GM23338 (cell line): ENCODE measurements at regions not wholly inside any gene's neighbourhood (a gene's known extent, or its start where the extent isn't known, plus 50 kb on each side); places are given as distances from the start of the nearest gene placed in this dataset.

Source experiments
- ATAC-seq: fragments of 200-7000 bp; cut with Tn5 transposase; 3 replicates; pipeline ENCODE4 v1.9.1; 2020
- DNase-seq: peaks from one replicate; pipeline ENCODE4 v3.0.0-alpha.2; 2015; ENCODE audit warnings: low spot score
- H2AFZ ChIP-seq: fragments of 200-600 bp; sonication (generic); 2 replicates; pipeline ENCODE4 v1.8.0; 2016; ENCODE audit warnings: antibody characterized with exemption, mild to moderate bottlenecking, moderate library complexity
- H3F3A ChIP-seq: fragments of 200-600 bp; sonication (generic); replicated peaks from 2 replicates; pipeline ENCODE4 v1.8.0; 2017; ENCODE audit warnings: antibody characterized with exemption, mixed run types, low read depth
- H3K27ac ChIP-seq: fragments of 200-600 bp; sonication (generic); 2 replicates; pipeline ENCODE4 v1.6.1; 2016; ENCODE audit warnings: low read depth
- H3K27me3 ChIP-seq: fragments of 200-600 bp; sonication (generic); 2 replicates; pipeline ENCODE4 v1.8.0; 2016; ENCODE audit warnings: mild to moderate bottlenecking, mixed run types, moderate library complexity; ENCODE audit not compliant: insufficient read depth
- H3K36me3 ChIP-seq: fragments of 200-600 bp; sonication (generic); 2 replicates; pipeline ENCODE4 v1.8.0; 2016; ENCODE audit warnings: mild to moderate bottlenecking; ENCODE audit not compliant: insufficient read depth
- H3K4me1 ChIP-seq: fragments of 200-600 bp; sonication (generic); 2 replicates; pipeline ENCODE4 v1.8.0; 2016; ENCODE audit warnings: mild to moderate bottlenecking, moderate library complexity; ENCODE audit not compliant: insufficient read depth
- H3K4me2 ChIP-seq: fragments of 200-600 bp; sonication (generic); 2 replicates; pipeline ENCODE4 v1.7.1; 2017; ENCODE audit warnings: mixed run types
- H3K4me3 ChIP-seq: fragments of 200-600 bp; sonication (generic); 2 replicates; pipeline ENCODE4 v1.6.1; 2016; ENCODE audit warnings: mixed run types
- H3K79me2 ChIP-seq: fragments of 200-600 bp; sonication (generic); replicated peaks from 2 replicates; pipeline ENCODE4 v1.8.0; 2017; ENCODE audit warnings: mild to moderate bottlenecking; ENCODE audit not compliant: insufficient read depth
- H3K9me2 ChIP-seq: fragments of 200-600 bp; sonication (generic); 2 replicates; pipeline ENCODE4 v1.8.0; 2017; ENCODE audit not compliant: insufficient read depth
- H4K20me1 ChIP-seq: fragments of 200-600 bp; sonication (generic); replicated peaks from 2 replicates; pipeline ENCODE4 v1.8.0; 2017; ENCODE audit warnings: mild to moderate bottlenecking; ENCODE audit not compliant: insufficient read depth
- H3K27ac Mint-ChIP-seq: 2 replicates; pipeline ENCODE4 v1.8.0; 2020; ENCODE audit warnings: inconsistent platforms, mild to moderate bottlenecking, moderate library complexity, mixed read lengths
- H3K27me3 Mint-ChIP-seq: 3 replicates; pipeline ENCODE4 v1.8.0; 2022; ENCODE audit warnings: low read depth, mild to moderate bottlenecking, moderate library complexity, mixed read lengths, inconsistent platforms; ENCODE audit not compliant: insufficient read depth, poor library complexity
- H3K36me3 Mint-ChIP-seq: 3 replicates; pipeline ENCODE4 v1.8.0; 2021; ENCODE audit warnings: low read depth, mild to moderate bottlenecking, inconsistent platforms, moderate library complexity, mixed read lengths
- H3K4me1 Mint-ChIP-seq: 3 replicates; pipeline ENCODE4 v1.8.0; 2020; ENCODE audit warnings: mild to moderate bottlenecking, inconsistent platforms, mixed read lengths
- H3K4me3 Mint-ChIP-seq: 3 replicates; pipeline ENCODE4 v1.8.0; 2021; ENCODE audit warnings: moderate library complexity, mild to moderate bottlenecking, inconsistent platforms, mixed read lengths
- H3K9me3 Mint-ChIP-seq: 3 replicates; pipeline ENCODE4 v1.8.0; 2020; ENCODE audit warnings: moderate library complexity, mild to moderate bottlenecking, inconsistent platforms, mixed read lengths
- CREB1 ChIP-seq: fragments of 250-450 bp; sonication (Bioruptor Pico); IDR thresholded peaks from 2 replicates; pipeline ENCODE4 v1.5.0; 2020; ENCODE audit warnings: low read depth, mild to moderate bottlenecking, moderate library complexity
- EZH2phosphoT487 ChIP-seq: fragments of 200-600 bp; sonication (generic); IDR thresholded peaks from one replicate; pipeline ENCODE4 v1.8.1; 2018; ENCODE audit warnings: antibody characterized with exemption; ENCODE audit not compliant: unreplicated experiment
- JUNB ChIP-seq: IDR thresholded peaks from one replicate; pipeline ENCODE4 v1.6.1; 2016; ENCODE audit warnings: antibody characterized with exemption; ENCODE audit not compliant: unreplicated experiment
- NANOG ChIP-seq: IDR thresholded peaks from 2 replicates; pipeline ENCODE4 v1.6.1; 2016; ENCODE audit warnings: antibody characterized with exemption, borderline replicate concordance
- REST ChIP-seq: IDR thresholded peaks from one replicate; pipeline ENCODE4 v1.6.1; 2018; ENCODE audit warnings: antibody characterized with exemption; ENCODE audit not compliant: unreplicated experiment
- ZNF114 ChIP-seq: fragments of 250-450 bp; sonication (Bioruptor Pico); IDR thresholded peaks from 2 replicates; pipeline ENCODE4 v1.5.0; 2020; ENCODE audit warnings: mild to moderate bottlenecking, moderate library complexity
- ZNF462 ChIP-seq: fragments of 250-450 bp; sonication (Bioruptor Pico); IDR thresholded peaks from 2 replicates; pipeline ENCODE4 v1.5.0; 2020; ENCODE audit warnings: mild to moderate bottlenecking, moderate library complexity

DNA sequence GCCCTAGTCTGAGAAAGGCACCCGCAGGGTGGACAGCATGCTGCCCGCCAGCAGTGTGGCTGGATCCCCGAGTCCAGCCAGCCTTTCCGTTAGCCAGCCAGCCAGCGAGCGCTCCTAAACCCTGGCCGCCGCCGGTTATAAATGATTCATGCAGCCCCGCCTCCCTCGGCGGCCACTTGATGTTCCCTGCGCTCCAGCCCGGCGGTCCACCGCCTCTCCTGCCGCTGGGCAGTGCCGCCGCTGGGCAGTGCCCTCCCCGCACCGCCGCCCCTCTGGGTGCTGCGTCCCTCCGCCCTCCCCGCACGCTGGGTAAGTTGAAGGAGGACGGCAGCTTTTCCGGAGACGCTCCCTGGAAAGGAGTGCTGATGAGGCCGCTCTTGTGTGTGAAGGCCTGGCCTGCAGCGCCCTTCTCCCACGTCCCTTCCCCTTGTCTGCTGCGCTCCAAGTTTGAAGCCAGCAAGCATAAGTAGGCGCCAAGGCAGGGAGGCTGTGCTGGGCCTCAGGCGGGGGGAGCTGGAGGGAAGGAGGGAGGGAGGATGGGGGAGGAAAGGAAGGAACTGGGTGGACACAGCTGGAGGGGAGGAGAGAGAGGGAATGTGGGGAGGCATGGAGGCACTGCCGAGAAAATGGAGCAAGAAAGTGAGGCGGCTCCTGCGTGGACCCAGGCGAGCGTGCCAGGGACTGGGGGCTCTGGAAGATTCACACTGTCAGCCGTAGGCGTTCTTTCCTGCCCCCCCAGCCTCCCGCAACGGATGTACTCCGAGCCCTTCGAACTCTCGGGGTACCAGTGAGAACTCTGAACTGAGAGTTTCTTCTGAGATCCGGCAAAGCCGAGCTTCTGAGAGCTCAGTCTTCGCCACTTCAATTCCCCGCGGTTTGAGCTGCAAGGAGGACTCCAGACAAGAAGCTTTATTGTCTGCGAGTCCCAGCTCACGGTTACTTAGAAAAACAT is 131.9 kb downstream of the GLI2 start (continued):
- TF ChIP-seq JUNB (no peak), CREB1 (CRISPR knock-in tag) (no peak), REST (no peak), EZH2phosphoT487 (no peak), NANOG (no peak), ZNF114 (CRISPR knock-in tag) (no peak)

GRCh38 chr2:120868366-120868765 is 132.7 kb downstream of the GLI2 start:
- Histone ChIP-seq H3K27ac (no peak overlapping the region), H3K27me3 (no peaks in the 10 kb centered on the region), H2AFZ (no peak overlapping the region), H3K9me2 (no peaks in the 10 kb centered on the region), H3K79me2 (peaks cover 72% of the 10 kb centered on the region), H3K36me3 (no peaks in the 10 kb centered on the region; the same call in 1 of the 2 replicates), H3K4me3 (no peak overlapping the region), H3F3A (0 out of 2 replicates have a peak, but pooled peaks cover 5% of the 10 kb centered on the region), H4K20me1 (peaks cover 43% of the 10 kb centered on the region), H3K4me1 (peaks cover 31% of the 10 kb centered on the region), H3K4me2 (peak overlapping the region; percentile 66)
- DNase-seq = no peak
- H3K9me3 Mint-ChIP-seq = no peaks in the 10 kb centered on the region
- peaks cover 66% of the 10 kb centered on the region for H3K4me1 Mint-ChIP-seq
- TF ChIP-seq ZNF462 (CRISPR knock-in tag) (no peak), EZH2phosphoT487 (no peak), NANOG (no peak)
- H3K27ac Mint-ChIP-seq = no peak overlapping the region
- ATAC-seq = no peak
- peaks cover 7% of the 10 kb centered on the region for H3K27me3 Mint-ChIP-seq
- peak overlapping the region; percentile 61; the same call in 1 of the 3 replicates for H3K4me3 Mint-ChIP-seq
- H3K36me3 Mint-ChIP-seq = peaks cover 5% of the 10 kb centered on the region; the same call in 1 of the 3 replicates
